ENCODE measurements at regions not wholly inside any gene's neighbourhood (a gene's known extent, or its start where the extent isn't known, plus 50 kb on each side); places are given as distances from the start of the nearest gene placed in this dataset.
"Not testable (repeated sequence)": the region's sequence is repeated elsewhere in the genome, so short reads cannot be mapped to it uniquely, and the experiment has no call there.

- no peak for DNase-seq
Measured at GRCh38 chr5:142259758-142260157, 65.1 kb downstream of the SPRY4 start.

- DNase-seq, result no peak
Measured at GRCh38 chr5:142255831-142256230, 69.0 kb downstream of the SPRY4 start.

GRCh38 chr5:142254431-142254830 lies 70.4 kb downstream of the SPRY4 start:
- no peak for DNase-seq

DNA sequence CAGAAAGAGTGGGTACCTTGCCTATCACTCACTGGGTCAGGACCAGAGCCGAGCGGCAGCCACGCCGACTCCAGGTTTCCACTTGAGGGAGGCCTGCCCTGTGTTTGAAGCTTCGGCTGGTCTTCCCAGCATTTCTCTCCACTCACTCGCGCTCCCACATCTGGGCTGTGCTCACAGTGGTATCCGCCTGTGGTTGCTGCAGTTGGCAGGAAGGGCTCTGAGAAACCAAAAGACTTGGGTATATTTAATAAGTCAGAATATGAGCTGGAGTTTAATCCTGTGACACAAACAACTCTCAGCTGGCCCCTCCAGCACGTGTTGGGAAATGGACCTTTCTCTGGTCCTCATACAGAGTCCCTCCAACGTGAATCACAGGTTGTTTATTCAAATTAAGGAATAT lies 70.9 kb downstream of the SPRY4 start:
- no peak for DNase-seq

DNA sequence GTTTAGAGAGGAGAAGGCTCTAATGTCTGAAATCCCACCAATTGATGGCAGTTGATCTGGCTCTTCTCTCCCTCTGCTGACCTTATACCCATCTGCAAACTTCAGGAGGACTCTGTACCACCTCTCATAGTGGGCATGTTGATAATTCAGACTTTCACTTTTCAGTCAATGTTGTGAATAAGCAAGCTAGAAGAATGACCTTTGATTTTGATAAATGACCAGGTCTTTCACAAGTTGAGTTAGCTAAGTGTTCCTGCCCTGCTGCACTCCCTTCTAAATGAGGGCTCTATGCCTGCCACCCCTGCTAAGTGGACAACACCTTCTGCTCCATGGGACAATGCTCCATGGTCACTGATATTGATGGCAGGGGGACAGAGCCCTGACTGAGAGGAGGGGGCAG lies 74.7 kb downstream of the SPRY4 start:
- no peak for DNase-seq

- DNase-seq, result no peak
Measured at GRCh38 chr5:142248853-142249462, 75.9 kb downstream of the SPRY4 start.

DNA sequence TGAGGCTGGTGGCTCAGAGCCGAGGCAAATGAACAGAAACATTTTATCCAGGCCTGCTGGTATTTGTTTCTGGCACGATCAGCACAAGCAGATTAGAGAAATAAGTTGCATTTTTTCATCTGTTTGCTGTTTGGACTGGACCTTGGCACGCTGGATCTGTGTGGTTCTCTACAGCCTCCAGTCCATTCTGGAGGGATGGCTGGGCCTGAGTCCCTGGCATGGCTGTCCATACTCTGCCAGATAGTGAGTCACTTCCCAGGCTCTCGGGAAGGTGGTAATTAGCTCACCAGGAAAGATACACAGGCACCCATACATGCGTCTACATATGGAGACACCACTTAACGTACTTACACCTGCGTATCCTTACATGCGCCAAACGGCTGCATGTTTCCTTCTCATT lies 78.6 kb downstream of the SPRY4 start:
- DNase-seq, result peak; percentile 74

DNA sequence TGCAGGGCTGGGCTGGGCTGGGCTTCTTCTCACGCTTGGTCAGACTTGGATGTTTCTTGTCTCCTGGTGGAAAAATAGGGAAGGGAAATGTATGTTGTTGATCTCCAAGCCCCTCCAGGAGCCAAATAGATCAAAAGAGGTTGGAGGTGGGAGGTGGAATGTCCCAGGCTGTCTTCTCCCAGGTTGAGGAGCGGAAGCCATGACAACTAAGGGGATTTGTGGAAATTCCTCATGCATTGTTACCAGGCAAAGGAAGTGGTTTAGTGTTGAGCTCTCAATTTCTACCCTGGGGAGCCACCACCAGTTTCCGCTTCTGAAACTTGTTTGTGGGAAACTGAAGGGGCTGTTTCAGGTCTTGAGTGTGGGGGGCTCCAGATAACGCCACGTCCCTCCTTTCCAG lies 79.0 kb downstream of the SPRY4 start:
- DNase-seq, result no peak

- no peak for DNase-seq
Measured at GRCh38 chr5:142244440-142244839, 80.4 kb downstream of the SPRY4 start.

- no peak for DNase-seq
Measured at GRCh38 chr5:142242272-142242671, 82.5 kb downstream of the SPRY4 start.

DNA sequence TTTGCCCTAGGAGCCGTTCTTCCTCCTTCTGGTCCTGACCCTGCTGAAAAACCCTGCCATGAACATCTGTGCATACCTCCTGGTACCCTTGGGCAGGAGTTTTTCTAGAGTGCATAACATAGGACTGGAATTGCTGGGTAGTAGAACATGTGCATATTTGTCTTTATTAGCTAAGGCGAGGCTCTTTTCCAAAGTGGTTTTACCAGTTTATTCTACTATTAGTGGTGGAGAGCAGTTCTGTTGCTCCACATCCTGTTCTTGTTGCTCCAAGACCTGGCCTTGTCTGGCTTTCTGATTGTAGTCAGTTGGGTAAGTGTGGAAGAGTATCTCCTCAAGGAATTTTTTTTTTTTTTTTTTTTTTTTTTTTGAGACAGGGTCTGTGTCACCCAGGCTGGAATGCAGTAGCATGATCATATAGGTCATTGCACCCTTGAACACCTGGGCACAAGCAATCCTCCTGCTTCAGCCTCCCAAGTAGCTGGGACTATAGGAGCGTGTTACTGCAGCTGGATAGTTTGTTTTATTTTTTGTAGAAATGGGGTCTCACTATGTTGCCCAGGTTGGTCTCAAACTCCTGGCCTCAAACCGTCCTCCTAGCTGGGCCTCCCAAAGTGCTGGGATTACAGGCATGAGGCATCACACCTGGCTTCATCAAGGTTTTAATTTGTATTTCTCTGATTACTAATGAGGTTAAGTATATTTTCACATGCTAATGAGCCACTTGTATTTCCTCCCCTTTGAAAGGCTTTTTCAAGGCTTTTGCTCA lies 85.2 kb downstream of the SPRY4 start:
- DNase-seq, result no peak

GRCh38 chr5:142237707-142238106 lies 87.1 kb downstream of the SPRY4 start:
- no peak for DNase-seq

GRCh38 chr5:142236673-142237290 lies 88.0 kb downstream of the SPRY4 start:
- DNase-seq, result not testable (repeated sequence)

DNA sequence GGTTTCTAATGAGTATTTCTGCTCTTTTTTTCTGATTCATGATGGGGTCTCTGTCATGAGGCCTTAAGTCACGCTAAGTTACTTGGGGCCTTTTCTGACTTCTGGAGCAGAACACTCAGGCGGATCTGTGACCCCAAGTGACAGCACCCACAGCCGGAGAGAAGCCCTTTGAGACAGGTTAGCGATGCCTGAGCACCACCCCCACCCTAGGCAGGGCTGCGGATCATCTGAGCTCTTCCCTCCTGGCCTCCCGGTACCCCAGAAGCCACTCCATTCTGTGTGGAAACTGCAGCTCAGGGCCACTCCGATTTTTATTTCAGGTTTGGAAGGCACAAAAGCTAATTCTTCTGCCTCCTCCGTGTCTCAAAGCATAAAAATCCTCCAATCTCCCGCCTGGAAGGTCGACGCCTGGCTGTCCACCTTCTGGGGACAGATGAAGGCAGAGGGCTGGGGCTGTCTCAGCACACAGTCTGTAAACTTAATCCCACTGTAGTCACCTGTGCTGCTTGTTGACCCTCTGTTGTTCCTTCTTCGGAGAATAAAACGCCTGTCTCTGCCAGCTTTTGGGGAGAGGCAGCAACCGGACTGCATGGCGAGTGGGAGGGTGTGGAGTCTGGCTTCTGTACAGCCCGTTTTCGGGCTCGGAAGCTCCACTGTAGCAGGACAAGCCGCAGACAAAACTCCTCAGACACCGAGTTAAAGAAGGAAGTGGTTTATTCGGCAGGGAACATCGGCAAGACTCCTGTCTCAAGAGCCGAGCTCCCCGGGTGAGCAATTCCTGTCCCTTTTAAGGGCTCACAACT lies 88.8 kb downstream of the SPRY4 start:
- no peak for DNase-seq

- DNase-seq, result no peak
Measured at GRCh38 chr5:142235050-142235797, 89.6 kb downstream of the SPRY4 start.

DNA sequence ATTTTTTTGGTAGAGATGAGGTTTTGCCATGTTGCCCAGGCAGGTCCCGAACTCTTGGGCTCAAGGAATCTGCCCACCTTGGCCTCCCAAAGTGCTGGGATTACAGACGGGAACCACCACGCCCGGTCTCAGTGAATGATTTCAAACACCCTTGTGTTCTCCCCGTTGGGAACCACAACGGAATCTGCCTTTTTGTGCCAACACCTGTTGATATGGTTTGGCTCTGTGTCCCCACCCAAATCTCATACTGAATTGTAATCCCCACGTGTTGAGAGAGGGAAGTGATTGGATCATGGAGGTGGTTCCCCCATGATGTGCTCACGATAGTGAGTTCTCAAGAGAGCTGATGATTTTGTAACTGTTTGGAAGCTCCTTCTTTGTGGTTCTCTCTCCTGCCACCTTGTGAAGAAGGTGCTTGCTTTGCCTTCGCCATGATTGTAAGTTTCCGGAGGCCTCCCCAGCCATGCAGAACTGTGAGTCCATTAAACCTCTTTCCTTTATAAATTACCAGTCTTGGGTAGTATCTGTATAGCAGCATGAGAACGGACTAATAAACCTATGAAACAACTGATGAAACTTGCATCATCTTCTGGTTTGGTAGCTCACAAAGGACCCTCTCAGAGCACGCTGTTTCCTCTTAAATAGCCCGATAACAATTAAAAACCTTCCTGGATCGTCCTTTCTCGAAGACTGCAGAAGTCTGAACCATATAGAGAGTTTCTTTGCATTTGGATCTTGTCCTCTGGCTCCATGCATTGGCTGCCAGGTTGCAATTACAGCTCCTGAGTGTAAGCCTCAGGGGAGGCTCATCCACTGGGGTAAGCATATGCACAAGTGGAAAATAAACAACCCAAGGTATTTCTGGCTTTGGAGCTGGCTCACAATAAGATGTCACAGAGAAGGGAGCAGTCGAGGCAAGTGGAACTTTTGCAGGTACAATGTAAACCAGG lies 91.5 kb downstream of the SPRY4 start:
- no peak for DNase-seq

- DNase-seq, result not testable (repeated sequence)
Measured at GRCh38 chr5:142230949-142231348, 93.9 kb downstream of the SPRY4 start.

- DNase-seq, result no peak
Measured at GRCh38 chr5:142225141-142225540, 99.7 kb downstream of the SPRY4 start.

- DNase-seq, result no peak
Measured at GRCh38 chr5:142222866-142223558, 101.8 kb downstream of the SPRY4 start.

- DNase-seq, result peak; percentile 11
Measured at GRCh38 chr5:142222225-142222865, 102.5 kb downstream of the SPRY4 start.

All from NCI-H69 (cell line).